HCEC 1CT (cell line): ENCODE measurements at regions not wholly inside any gene's neighbourhood (a gene's known extent, or its start where the extent isn't known, plus 50 kb on each side); places are given as distances from the start of the nearest gene placed in this dataset.

Experiments used
- DNase-seq: peaks from one replicate; pipeline ENCODE4 v3.0.0-alpha.2; 2017

- no peak for DNase-seq
Measured at GRCh38 chr6:56005426-56005825, 130.0 kb upstream of the BMP5 start.

GRCh38 chr6:56004426-56004825, 129.0 kb upstream of the BMP5 start:
- peak; percentile 71 for DNase-seq

GRCh38 chr6:56003616-56004015, 128.2 kb upstream of the BMP5 start:
- DNase-seq: no peak

GRCh38 chr6:56002336-56002735, 126.9 kb upstream of the BMP5 start:
- DNase-seq: no peak

- no peak for DNase-seq
Measured at GRCh38 chr6:55998576-55998975, 123.2 kb upstream of the BMP5 start.

GRCh38 chr6:55997223-55997874, 122.0 kb upstream of the BMP5 start:
- no peak for DNase-seq

- DNase-seq: no peak
Measured at GRCh38 chr6:55994531-55994930, 119.1 kb upstream of the BMP5 start.

GRCh38 chr6:55993418-55993817, 118.0 kb upstream of the BMP5 start:
- DNase-seq: no peak

GRCh38 chr6:55992546-55992945, 117.2 kb upstream of the BMP5 start:
- DNase-seq: no peak

- DNase-seq: no peak
Measured at GRCh38 chr6:55985309-55985708, 109.9 kb upstream of the BMP5 start.

GRCh38 chr6:55983861-55984260, 108.5 kb upstream of the BMP5 start:
- no peak for DNase-seq

GRCh38 chr6:55981660-55982059, 106.3 kb upstream of the BMP5 start:
- no peak for DNase-seq

GRCh38 chr6:55980627-55981211, 105.3 kb upstream of the BMP5 start:
- peak; percentile 43 for DNase-seq

GRCh38 chr6:55979526-55979925, 104.1 kb upstream of the BMP5 start:
- DNase-seq: no peak

- DNase-seq: no peak
Measured at GRCh38 chr6:55977959-55978665, 102.7 kb upstream of the BMP5 start.

- no peak for DNase-seq
Measured at GRCh38 chr6:55974688-55975087, 99.3 kb upstream of the BMP5 start.

GRCh38 chr6:55972091-55972490, 96.7 kb upstream of the BMP5 start:
- no peak for DNase-seq

GRCh38 chr6:55969526-55969925, 94.1 kb upstream of the BMP5 start:
- no peak for DNase-seq

GRCh38 chr6:55968926-55969325, 93.5 kb upstream of the BMP5 start:
- DNase-seq: no peak

GRCh38 chr6:55964136-55964535, 88.7 kb upstream of the BMP5 start:
- no peak for DNase-seq

- peak; percentile 34 for DNase-seq
Measured at GRCh38 chr6:55963301-55963700, 87.9 kb upstream of the BMP5 start.

- DNase-seq: no peak
Measured at GRCh38 chr6:55960344-55960743, 85.0 kb upstream of the BMP5 start.

- DNase-seq: no peak
Measured at GRCh38 chr6:55958790-55959189, 83.4 kb upstream of the BMP5 start.

- DNase-seq: peak; percentile 20
Measured at GRCh38 chr6:55957961-55958422, 82.6 kb upstream of the BMP5 start.
